HUES6 (cell line): ENCODE measurements at regions not wholly inside any gene's neighbourhood (a gene's known extent, or its start where the extent isn't known, plus 50 kb on each side); places are given as distances from the start of the nearest gene placed in this dataset.

Experiments
- H3K27ac ChIP-seq: 2 replicates; pipeline ENCODE4 v1.7.0; 2013; ENCODE audit warnings: low read depth, mild to moderate bottlenecking, low read length, inconsistent platforms
- H3K27me3 ChIP-seq: 2 replicates; pipeline ENCODE4 v1.6.1; 2013; ENCODE audit warnings: low read length; ENCODE audit not compliant: control insufficient read depth, insufficient read depth
- H3K36me3 ChIP-seq: 2 replicates; pipeline ENCODE4 v1.6.1; 2013; ENCODE audit warnings: low read length; ENCODE audit not compliant: control insufficient read depth, insufficient read depth
- H3K4me1 ChIP-seq: 2 replicates; pipeline ENCODE4 v1.6.1; 2013; ENCODE audit warnings: low read length; ENCODE audit not compliant: control insufficient read depth, insufficient read depth
- H3K4me3 ChIP-seq: 2 replicates; pipeline ENCODE4 v1.5.1; 2013; ENCODE audit warnings: low read depth, low read length
- H3K9ac ChIP-seq: one replicate; pipeline ENCODE4 v1.6.1; 2013; ENCODE audit warnings: mild to moderate bottlenecking, low read length
- H3K9me3 ChIP-seq: 2 replicates; pipeline ENCODE4 v1.6.1; 2013; ENCODE audit warnings: low read depth, low read length; ENCODE audit not compliant: control insufficient read depth, insufficient read depth

GRCh38 chr2:152930501-152930900 is 212.1 kb downstream of the ARL6IP6 start:
- Histone ChIP-seq H3K4me1 (0 out of 2 replicates have a peak, but pooled peaks cover 2% of the 10 kb centered on the region), H3K27ac (no peak overlapping the region), H3K27me3 (no peaks in the 10 kb centered on the region), H3K36me3 (no peaks in the 10 kb centered on the region), H3K4me3 (no peak overlapping the region), H3K9ac (no peak overlapping the region), H3K9me3 (0 out of 2 replicates have a peak, but pooled peaks cover 3% of the 10 kb centered on the region)

- Histone ChIP-seq H3K9ac (no peak overlapping the region), H3K4me3 (no peak overlapping the region), H3K27me3 (no peaks in the 10 kb centered on the region), H3K4me1 (0 out of 2 replicates have a peak, but pooled peaks cover 2% of the 10 kb centered on the region), H3K9me3 (0 out of 2 replicates have a peak, but pooled peaks cover 3% of the 10 kb centered on the region), H3K36me3 (no peaks in the 10 kb centered on the region), H3K27ac (no peak overlapping the region)
Observed at GRCh38 chr2:152929628-152930027, 211.2 kb downstream of the ARL6IP6 start.

GRCh38 chr2:152925547-152926448 is 207.4 kb downstream of the ARL6IP6 start:
- H3K4me1 ChIP-seq, result 0 out of 2 replicates have a peak, but pooled peaks cover 2% of the 10 kb centered on the region

GRCh38 chr2:152924722-152925121 is 206.3 kb downstream of the ARL6IP6 start:
- no peak overlapping the region for H3K27ac ChIP-seq
- 0 out of 2 replicates have a peak, but pooled peaks cover 2% of the 10 kb centered on the region for H3K9me3 ChIP-seq
- no peak overlapping the region for H3K9ac ChIP-seq
- H3K27me3 ChIP-seq, result no peaks in the 10 kb centered on the region
- no peaks in the 10 kb centered on the region for H3K36me3 ChIP-seq
- 0 out of 2 replicates have a peak, but pooled peaks cover 2% of the 10 kb centered on the region for H3K4me1 ChIP-seq
- no peak overlapping the region for H3K4me3 ChIP-seq

More at GRCh38 chr2:152925547-152926448, 207.4 kb downstream of the ARL6IP6 start:
- H3K27me3 ChIP-seq, result no peaks in the 10 kb centered on the region
- H3K9ac ChIP-seq, result no peak overlapping the region
- H3K36me3 ChIP-seq, result no peaks in the 10 kb centered on the region
- no peak overlapping the region for H3K27ac ChIP-seq
- 0 out of 2 replicates have a peak, but pooled peaks cover 3% of the 10 kb centered on the region for H3K9me3 ChIP-seq
- no peak overlapping the region for H3K4me3 ChIP-seq

GRCh38 chr2:152924219-152924618 is 205.8 kb downstream of the ARL6IP6 start:
- no peaks in the 10 kb centered on the region for H3K9me3 ChIP-seq
- no peaks in the 10 kb centered on the region for H3K36me3 ChIP-seq
- 0 out of 2 replicates have a peak, but pooled peaks cover 2% of the 10 kb centered on the region for H3K4me1 ChIP-seq
- H3K9ac ChIP-seq, result no peak overlapping the region
- no peak overlapping the region for H3K4me3 ChIP-seq
- no peak overlapping the region for H3K27ac ChIP-seq
- no peaks in the 10 kb centered on the region for H3K27me3 ChIP-seq

- Histone ChIP-seq H3K36me3 (no peaks in the 10 kb centered on the region), H3K27ac (no peak overlapping the region), H3K9ac (no peak overlapping the region)
Observed at GRCh38 chr2:152920846-152921245, 202.4 kb downstream of the ARL6IP6 start.

GRCh38 chr2:152910970-152911369 is 192.6 kb downstream of the ARL6IP6 start:
- Histone ChIP-seq H3K27ac (no peak overlapping the region), H3K4me3 (no peak overlapping the region), H3K36me3 (no peaks in the 10 kb centered on the region), H3K27me3 (no peaks in the 10 kb centered on the region), H3K9me3 (no peaks in the 10 kb centered on the region), H3K4me1 (no peaks in the 10 kb centered on the region), H3K9ac (no peak overlapping the region)

More at GRCh38 chr2:152920846-152921245, 202.4 kb downstream of the ARL6IP6 start:
- no peaks in the 10 kb centered on the region for H3K9me3 ChIP-seq
- no peaks in the 10 kb centered on the region for H3K27me3 ChIP-seq
- 0 out of 2 replicates have a peak, but pooled peaks cover 2% of the 10 kb centered on the region for H3K4me1 ChIP-seq
- H3K4me3 ChIP-seq, result no peak overlapping the region

GRCh38 chr2:152907046-152907445 is 188.6 kb downstream of the ARL6IP6 start:
- no peaks in the 10 kb centered on the region for H3K9me3 ChIP-seq
- H3K4me3 ChIP-seq, result no peak overlapping the region
- no peaks in the 10 kb centered on the region for H3K4me1 ChIP-seq
- no peak overlapping the region for H3K27ac ChIP-seq
- no peaks in the 10 kb centered on the region for H3K36me3 ChIP-seq
- no peak overlapping the region for H3K9ac ChIP-seq
- no peaks in the 10 kb centered on the region for H3K27me3 ChIP-seq

- Histone ChIP-seq H3K9ac (no peak overlapping the region), H3K4me3 (no peak overlapping the region), H3K4me1 (no peaks in the 10 kb centered on the region), H3K9me3 (no peaks in the 10 kb centered on the region), H3K36me3 (no peaks in the 10 kb centered on the region), H3K27me3 (no peaks in the 10 kb centered on the region), H3K27ac (no peak overlapping the region)
Observed at GRCh38 chr2:152894051-152894450, 175.6 kb downstream of the ARL6IP6 start.

GRCh38 chr2:152890736-152891135 is 172.3 kb downstream of the ARL6IP6 start:
- Histone ChIP-seq H3K4me1 (no peaks in the 10 kb centered on the region), H3K27me3 (no peaks in the 10 kb centered on the region), H3K9me3 (no peaks in the 10 kb centered on the region), H3K27ac (no peak overlapping the region), H3K4me3 (no peak overlapping the region), H3K36me3 (no peaks in the 10 kb centered on the region), H3K9ac (no peak overlapping the region)

GRCh38 chr2:152883951-152884487 is 165.6 kb downstream of the ARL6IP6 start:
- no peaks in the 10 kb centered on the region for H3K9me3 ChIP-seq
- H3K4me3 ChIP-seq, result no peak overlapping the region
- H3K4me1 ChIP-seq, result no peaks in the 10 kb centered on the region
- no peak overlapping the region for H3K9ac ChIP-seq
- no peaks in the 10 kb centered on the region for H3K36me3 ChIP-seq
- no peak overlapping the region for H3K27ac ChIP-seq
- H3K27me3 ChIP-seq, result no peaks in the 10 kb centered on the region
